Left lung (tissue), 4 donors: ENCODE measurements at regions not wholly inside any gene's neighbourhood (a gene's known extent, or its start where the extent isn't known, plus 50 kb on each side); places are given as distances from the start of the nearest gene placed in this dataset.
"Not testable (repeated sequence)": the region's sequence is repeated elsewhere in the genome, so short reads cannot be mapped to it uniquely, and the experiment has no call there.

ENCODE experiments used
- ATAC-seq: fragments of 200-7000 bp; cut with Tn5 transposase; one replicate; pipeline ENCODE4 v1.9.1; 2020; ENCODE audit warnings: moderate library complexity
- DNase-seq, 4 donors: peaks; one replicate each; pipeline ENCODE4 v3.0.0-alpha.2; 2013 to 2020
- H3K27ac ChIP-seq, 2 donors: fragments of 200-600 bp; sonication (generic) in 1 of 2; one replicate each; pipeline versions ENCODE4 v1.5.0 to v1.8.0; 2020 to 2021
- H3K27me3 ChIP-seq, 2 donors: fragments of 200-600 bp; sonication (generic) in 1 of 2; one replicate each; pipeline versions ENCODE4 v1.5.0 to v1.8.0; 2020 to 2021
- H3K36me3 ChIP-seq, 2 donors: fragments of 200-600 bp; sonication (generic) in 1 of 2; one replicate each; pipeline versions ENCODE4 v1.5.0 to v1.8.0; 2020 to 2021
- H3K4me1 ChIP-seq, 2 donors: fragments of 200-600 bp; one replicate each; pipeline ENCODE4 v1.8.0; 2021
- H3K4me3 ChIP-seq, 2 donors: fragments of 200-600 bp; sonication (generic) in 1 of 2; one replicate each; pipeline versions ENCODE4 v1.5.0 to v1.8.0; 2020 to 2021; ENCODE audit warnings: mild to moderate bottlenecking in 1 of 2
- H3K9me3 ChIP-seq, 2 donors: fragments of 200-600 bp; sonication (generic) in 1 of 2; one replicate each; pipeline versions ENCODE4 v1.5.0 to v1.8.0; 2020 to 2021
- CTCF ChIP-seq, 2 donors: fragments of 200-600 bp; sonication (generic) in 1 of 2; IDR thresholded peaks; one replicate each; pipeline versions ENCODE4 v1.5.0 to v1.8.0; 2021; ENCODE audit warnings: antibody characterized with exemption in 2 of 2
- intact Hi-C, 2 donors: fragments of 100-400 bp; cut with DNase I; formaldehyde crosslinking; loops; one replicate each; pipeline versions ENCODE4 v1.11.2 to v1.14.2; 2022
- donor health status: DM: no; HTN: yes; CAD: no.
- donor health status: DM: no; HTN: no; CAD: no.

- Histone ChIP-seq H3K4me3 (no peak overlapping the region), H3K27me3 (no peaks in the 10 kb centered on the region), H3K36me3 (no peaks in the 10 kb centered on the region), H3K27ac (no peak overlapping the region), H3K9me3 (peaks cover 0 to 32% of the 10 kb centered on the region in 2 donors), H3K4me1 (no peaks in the 10 kb centered on the region)
- DNase-seq (no peak), ATAC-seq (no peak)
- TF ChIP-seq CTCF (IDR thresholded peaks at IDR 0.05) = no peak
- intact Hi-C loops = no loop called here
Measured at GRCh38 chr13:55632402-55632801, 1508.3 kb upstream of the PRR20A start.

GRCh38 chr13:55649485-55649884, 1491.2 kb upstream of the PRR20A start:
- DNase-seq = no peak
- Histone ChIP-seq H3K27me3 (no peaks in the 10 kb centered on the region), H3K36me3 (no peaks in the 10 kb centered on the region), H3K4me1 (no peaks in the 10 kb centered on the region), H3K9me3 (no peaks in the 10 kb centered on the region), H3K4me3 (no peak overlapping the region), H3K27ac (no peak overlapping the region)
- no peak for ATAC-seq
- no peak for TF ChIP-seq CTCF (IDR thresholded peaks at IDR 0.05)
- intact Hi-C loops = no loop called here

GRCh38 chr13:55652657-55653056, 1488.1 kb upstream of the PRR20A start:
- intact Hi-C loops = no loop called here
- H3K27ac ChIP-seq = no peak overlapping the region
- no peak for TF ChIP-seq CTCF (IDR thresholded peaks at IDR 0.05)
- DNase-seq = no peak
- H3K27me3 ChIP-seq = no peaks in the 10 kb centered on the region
- no peaks in the 10 kb centered on the region for H3K9me3 ChIP-seq
- ATAC-seq = no peak
- H3K4me1 ChIP-seq = no peaks in the 10 kb centered on the region
- no peak overlapping the region for H3K4me3 ChIP-seq
- H3K36me3 ChIP-seq = no peaks in the 10 kb centered on the region

GRCh38 chr13:55653497-55653896, 1487.2 kb upstream of the PRR20A start:
- H3K4me3 ChIP-seq = no peak overlapping the region
- no peaks in the 10 kb centered on the region for H3K9me3 ChIP-seq
- TF ChIP-seq CTCF (IDR thresholded peaks at IDR 0.05) = no peak
- intact Hi-C loops = no loop called here
- no peaks in the 10 kb centered on the region for H3K4me1 ChIP-seq
- no peak overlapping the region for H3K27ac ChIP-seq
- no peak for DNase-seq
- no peaks in the 10 kb centered on the region for H3K36me3 ChIP-seq
- ATAC-seq = no peak
- H3K27me3 ChIP-seq = no peaks in the 10 kb centered on the region

- DNase-seq = no peak
- intact Hi-C loops = no loop called here
- TF ChIP-seq CTCF (IDR thresholded peaks at IDR 0.05) = no peak
- Histone ChIP-seq H3K27me3 (no peaks in the 10 kb centered on the region), H3K36me3 (no peaks in the 10 kb centered on the region), H3K9me3 (no peaks in the 10 kb centered on the region), H3K4me3 (no peak overlapping the region), H3K4me1 (no peaks in the 10 kb centered on the region), H3K27ac (no peak overlapping the region)
- no peak for ATAC-seq
Measured at GRCh38 chr13:55654243-55654642, 1486.5 kb upstream of the PRR20A start.

GRCh38 chr13:55660264-55660663, 1480.5 kb upstream of the PRR20A start:
- DNase-seq, H3K27me3 ChIP-seq, H3K9me3 ChIP-seq, H3K27ac ChIP-seq, H3K4me3 ChIP-seq, intact Hi-C loops, H3K36me3 ChIP-seq, ATAC-seq, H3K4me1 ChIP-seq: not testable (repeated sequence)
